ENCODE measurements at regions not wholly inside any gene's neighbourhood (a gene's known extent, or its start where the extent isn't known, plus 50 kb on each side); places are given as distances from the start of the nearest gene placed in this dataset.

DNA sequence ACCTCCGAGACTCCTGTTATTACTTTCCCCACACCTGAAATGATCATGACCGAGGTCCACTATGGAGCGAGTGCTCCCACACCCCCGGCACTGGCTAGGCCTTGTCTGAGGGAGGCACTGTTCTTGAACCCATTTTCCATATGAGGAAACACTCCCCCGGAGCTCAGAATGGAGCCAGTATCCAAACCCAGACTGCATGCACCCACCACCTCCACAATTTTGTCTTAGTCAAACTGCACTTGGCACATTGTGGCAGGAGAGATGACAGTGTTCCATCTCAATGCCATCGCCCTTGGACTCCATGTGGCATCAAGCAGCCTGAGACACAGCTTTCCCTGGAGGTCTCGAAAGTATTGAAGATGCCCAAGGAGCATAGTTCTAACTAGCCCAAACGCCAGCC, 154.1 kb downstream of the NUP210 start:
- DNase-seq, result no peak

DNA sequence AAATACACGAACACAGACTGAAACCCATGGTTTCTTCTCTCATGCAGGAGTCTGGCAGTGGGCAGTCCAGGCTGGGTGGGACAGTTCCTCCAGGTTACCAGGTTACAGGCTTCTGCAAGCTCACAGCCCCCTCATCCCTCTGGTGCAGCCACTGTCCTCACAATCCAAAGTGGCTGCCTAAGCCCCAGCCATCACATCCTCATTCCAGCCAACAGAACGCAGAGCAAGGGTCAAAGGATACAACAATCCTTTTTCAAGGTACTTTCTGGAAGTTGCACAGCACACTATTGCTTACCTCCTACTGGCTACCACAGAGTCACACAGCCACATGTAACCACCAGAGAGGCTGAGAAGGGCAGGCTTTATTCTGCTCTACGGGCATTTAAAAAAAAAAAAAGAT, 154.6 kb downstream of the NUP210 start:
- DNase-seq, result no peak

DNA sequence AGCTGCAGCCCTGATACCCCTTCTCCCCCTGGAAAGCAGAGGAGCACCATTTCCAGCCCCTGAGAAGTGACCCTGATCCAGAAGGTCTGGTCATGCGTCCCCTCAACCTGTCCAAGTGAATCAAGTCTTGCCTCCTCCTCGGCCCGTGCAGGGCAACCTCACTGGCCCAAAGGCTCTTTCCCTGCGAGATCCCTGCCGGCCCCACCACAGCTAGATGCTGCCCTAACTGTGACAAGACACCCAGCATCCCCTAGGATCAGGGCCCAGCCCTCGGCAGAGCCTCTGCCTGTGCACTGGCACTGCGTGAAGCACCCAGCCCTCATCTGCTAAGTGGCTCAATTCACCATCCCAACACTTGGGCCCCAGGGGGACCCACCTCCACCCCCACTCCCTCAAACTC, 155.1 kb downstream of the NUP210 start:
- DNase-seq, result no peak

DNA sequence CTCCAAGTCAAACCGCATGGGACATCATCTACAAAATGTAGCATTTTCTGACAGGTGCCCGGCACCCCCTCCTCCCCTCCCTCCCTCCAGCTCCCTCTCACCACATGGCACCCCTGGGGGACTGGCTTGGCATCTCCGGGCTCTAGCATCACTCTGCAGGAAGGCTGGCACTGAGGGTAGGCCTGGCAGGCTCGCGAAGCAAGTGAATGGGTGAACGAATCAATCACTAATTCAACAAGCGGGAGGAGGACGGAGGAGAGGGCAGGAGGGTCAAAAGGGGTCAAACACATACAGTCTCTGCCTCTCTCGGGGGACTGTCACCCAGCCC, 155.7 kb downstream of the NUP210 start:
- no peak for DNase-seq

DNA sequence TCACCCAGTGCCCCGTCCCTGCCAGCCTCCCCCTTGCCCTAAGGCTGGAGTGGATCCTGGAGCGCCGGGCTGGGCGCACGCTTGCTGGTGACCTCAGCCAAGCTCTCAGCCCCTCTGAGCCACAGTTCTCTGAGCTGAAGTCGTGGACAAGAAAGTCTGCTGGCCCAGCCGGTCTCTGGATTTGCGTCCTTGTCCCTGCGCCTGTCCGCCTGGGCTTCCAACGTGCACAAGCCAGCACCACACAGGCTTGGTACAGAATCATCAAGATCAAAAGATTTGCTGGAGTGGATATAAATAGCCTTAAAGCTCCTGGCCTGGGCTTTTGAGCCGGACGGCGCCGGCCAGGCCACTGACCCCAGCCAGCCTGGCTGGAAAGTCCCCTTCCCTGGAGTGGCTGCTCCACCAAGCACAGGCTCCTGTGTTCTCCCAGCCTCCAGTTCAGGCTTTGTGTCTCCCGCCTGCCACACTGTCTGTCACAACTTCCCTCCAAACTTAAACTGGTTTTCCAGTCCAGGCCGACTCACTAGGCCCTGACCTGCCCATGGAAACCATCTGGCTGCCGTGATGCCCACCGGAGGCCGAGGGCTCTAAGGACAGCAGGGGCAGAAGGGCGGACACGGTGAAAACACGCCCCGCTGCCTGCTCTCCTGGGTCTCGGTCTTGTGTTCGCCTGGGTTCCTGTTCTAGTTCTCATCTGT, 156.2 kb downstream of the NUP210 start:
- DNase-seq, result no peak

DNA sequence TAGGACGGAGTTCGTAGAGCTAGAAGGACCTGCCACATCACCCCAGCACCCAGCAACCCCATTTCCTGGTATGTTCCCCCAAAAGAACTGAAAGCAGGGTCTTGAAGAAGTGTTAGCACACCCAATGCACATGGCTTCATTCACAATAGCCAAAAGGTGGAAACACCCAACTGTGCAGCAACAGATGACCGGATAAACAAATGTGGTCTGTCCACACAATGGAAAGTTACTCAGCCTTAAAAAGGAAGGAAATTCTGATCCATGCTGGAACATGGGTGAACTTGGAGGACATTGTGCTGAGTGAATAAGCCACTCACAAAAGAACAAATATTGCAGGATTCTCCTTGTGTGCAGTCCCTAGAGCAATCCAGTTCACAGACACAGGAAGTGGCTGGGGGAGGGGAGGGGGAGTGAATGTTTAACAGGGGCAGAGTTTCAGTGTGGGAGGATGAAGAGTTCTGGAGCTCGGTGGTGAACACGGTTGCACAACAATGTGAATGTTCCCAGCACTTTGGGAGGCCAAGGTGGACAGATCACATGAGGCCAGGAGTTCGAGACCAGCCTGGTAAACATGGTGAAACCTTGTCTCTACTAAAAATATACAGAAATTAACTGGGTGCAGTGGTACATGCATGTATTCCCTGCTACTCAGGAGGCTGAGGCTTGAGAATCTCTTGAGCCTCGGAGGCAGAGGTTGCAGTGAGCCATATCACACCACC, 157.5 kb downstream of the NUP210 start:
- no peak for DNase-seq

DNA sequence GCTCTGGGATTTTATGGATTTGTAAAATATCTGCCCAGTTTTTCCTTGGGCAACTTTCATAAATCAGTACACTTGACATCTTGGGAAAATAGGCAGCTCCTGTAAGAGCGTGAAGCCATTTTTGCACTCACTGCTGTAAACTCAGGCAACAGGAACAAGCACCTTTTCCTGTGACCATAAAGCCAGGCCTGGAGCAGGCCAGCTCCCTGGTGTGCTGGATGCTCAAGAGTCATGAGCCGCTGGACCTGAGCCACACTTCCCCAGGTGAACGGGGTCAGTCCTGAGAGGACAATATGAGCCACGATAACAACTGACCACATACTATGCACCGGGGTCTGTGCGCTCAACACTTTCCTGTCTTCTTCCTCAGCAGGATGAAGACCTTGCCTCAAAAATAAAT, 158.2 kb downstream of the NUP210 start:
- DNase-seq, result no peak

DNA sequence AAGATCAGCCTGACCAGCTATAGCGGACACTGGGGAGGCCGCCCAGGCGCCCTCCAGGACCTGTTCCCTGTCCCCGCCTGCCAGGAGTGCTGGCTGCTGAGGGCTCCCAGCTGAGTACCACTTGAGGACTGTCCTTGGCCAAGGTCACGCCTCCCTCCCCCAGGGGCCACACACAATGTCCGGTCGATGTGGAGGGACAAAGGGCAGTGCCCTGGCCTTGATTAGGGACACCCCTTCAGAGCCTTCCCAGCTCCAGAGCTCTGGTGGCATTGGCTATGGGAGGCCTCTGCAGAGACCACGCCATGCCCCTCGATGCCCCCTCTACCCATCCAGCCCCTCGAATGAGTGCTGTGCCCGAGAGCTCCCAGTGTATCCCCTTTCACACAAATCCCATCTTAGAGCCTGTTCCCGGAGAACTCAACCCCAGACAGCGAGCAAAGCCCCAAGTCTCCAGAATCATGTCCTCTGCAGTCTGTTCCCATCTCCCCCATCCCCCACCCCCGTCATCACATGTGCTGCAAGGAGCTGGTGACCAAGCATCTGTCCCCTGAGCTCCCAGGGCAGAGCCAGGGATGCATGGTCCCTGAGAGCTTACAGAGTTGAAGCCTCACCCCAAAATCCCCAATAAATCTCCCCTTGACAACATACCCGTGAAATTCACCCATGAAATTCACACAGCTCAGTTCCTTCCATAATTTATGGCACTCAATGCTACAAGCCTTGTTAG, 158.9 kb downstream of the NUP210 start:
- DNase-seq, result no peak

DNA sequence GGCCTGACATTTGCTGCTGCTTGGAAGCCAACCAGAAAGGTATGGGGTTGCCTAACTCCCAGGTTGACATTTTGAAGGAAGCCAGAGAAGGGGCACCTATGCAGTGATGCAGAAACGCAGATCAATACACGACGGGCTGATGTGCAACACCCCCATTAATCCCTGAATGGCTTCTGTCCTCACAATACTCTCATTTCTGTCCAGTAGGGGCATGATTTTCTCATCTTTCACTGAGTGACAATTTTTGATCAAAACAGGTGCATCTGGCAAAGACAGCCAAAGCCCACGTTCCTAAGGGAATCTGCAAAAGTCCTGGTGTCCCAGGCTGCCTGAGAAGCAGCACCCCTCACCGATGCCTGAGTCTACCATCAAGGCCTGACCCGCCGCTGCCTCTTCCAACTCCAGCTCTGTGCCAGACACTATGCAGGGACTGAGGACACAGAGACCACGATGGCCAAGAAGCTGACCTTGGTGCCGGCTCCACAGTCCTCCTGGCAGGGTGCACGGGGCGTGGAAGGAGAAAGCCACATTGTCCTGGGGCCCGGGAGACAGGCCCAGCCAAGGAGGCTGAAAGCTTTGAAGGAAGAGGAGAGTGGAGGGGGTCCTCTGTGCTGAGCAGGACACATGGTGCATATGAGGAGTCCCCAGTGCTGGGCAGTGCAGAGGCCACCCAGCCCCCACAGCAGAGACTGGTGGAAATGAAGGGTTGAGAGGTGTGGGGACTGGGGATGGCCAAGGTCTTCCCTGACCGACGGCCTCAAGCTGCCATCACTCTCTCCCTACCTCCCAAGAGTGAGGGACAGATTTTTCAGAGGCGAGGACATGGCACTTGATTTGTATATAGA, 159.6 kb downstream of the NUP210 start:
- no peak for DNase-seq

DNA sequence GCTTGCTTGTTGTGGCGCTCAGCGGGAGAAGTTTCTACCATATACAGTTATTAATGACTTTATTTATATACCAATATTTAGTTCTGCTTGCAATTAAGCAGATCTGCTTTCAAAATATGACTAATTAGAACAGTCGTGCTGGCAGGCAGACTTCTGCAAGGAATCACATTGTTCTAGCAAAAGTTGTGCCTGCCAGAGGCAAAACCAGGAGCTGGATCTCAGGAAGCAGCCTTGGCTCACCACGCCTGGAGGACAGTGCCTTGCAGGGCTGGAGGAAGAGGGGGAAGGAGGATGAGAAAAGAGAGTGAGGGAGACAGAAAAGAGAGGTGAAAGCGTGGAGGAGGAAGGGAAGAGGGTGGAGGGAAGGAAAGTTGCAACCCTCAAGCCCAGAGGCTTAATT, 160.3 kb downstream of the NUP210 start:
- no peak for DNase-seq

DNA sequence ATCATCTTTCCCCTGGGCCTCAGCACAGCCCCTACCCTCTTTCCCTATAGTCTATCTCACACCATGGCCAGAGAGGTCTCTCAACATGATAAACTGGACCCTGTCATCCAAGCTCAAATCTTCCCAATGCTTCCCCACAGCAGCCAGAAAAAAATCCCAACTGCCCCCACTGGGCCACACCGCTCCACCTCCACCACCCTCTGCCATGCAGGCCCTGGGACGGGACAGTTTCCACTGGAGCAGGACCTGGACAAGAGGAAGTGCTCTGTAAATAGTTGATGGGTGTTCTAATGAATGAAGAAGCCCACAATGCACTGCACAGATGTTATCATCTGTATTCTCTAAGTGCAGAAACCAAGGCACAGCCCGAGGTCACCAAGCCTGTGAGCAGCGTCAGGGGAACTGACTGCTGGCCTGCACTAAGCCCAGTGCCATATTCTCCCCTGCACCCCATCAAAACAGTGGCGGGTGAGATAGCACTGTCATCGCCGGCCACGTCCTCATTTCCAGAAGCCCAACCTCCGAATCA, 161.1 kb downstream of the NUP210 start:
- no peak for DNase-seq

DNA sequence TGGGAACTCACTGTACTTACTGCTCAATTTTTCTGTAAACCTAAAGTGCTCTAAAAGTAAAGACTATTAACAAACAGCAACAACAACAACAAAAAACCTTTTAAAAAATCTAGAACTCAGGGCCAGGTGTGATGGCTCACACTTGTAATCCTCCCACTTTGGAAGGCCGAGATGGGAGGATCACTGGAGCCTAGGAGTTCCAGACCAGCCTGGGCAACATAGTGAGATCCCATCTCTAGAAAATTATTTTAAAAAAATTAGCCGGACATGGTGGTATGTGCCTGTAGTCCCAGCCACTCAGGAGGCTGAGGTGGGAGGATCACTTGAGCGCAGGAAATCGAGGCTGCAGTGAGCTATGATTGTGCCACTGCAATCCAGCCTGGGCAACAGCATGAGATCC, 161.8 kb downstream of the NUP210 start:
- no peak for DNase-seq

DNA sequence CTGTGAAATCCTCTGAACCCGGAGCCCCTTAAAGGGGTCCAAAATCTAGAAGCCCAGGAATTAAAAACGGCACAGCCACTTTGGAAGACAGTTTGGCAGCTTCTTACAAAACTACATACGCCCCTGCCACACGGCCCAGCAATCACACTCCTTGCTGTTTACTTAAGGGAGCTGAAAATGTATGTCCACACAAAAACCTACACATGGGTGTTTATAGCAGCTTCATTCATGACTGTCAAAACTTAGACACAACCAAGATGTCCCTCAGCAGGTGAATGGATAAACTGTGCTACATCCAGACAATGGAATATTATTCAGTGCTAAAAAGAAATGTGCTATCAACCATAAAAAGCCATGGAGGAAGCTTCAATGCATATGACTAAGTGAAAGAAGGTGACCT, 162.5 kb downstream of the NUP210 start:
- no peak for DNase-seq

DNA sequence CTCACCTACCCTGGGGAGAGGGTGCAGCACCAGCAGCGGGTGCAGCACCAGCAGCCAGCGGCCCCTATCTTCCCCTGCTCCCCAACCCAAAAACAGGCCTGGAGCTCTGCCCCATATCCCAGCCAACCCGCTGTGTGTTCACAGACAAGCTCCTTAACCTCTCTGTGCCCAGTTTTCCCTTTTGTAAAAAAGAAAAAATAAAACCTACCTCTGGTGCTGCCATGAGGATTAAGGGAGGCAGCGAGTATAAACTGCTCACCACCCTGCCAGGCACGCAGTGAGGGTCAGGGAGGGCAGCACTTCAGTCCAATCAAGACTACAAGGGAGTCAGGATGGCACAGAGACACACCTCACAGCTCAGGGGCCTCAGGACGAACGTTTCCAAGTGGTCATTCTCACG, 163.3 kb downstream of the NUP210 start:
- no peak for DNase-seq

DNA sequence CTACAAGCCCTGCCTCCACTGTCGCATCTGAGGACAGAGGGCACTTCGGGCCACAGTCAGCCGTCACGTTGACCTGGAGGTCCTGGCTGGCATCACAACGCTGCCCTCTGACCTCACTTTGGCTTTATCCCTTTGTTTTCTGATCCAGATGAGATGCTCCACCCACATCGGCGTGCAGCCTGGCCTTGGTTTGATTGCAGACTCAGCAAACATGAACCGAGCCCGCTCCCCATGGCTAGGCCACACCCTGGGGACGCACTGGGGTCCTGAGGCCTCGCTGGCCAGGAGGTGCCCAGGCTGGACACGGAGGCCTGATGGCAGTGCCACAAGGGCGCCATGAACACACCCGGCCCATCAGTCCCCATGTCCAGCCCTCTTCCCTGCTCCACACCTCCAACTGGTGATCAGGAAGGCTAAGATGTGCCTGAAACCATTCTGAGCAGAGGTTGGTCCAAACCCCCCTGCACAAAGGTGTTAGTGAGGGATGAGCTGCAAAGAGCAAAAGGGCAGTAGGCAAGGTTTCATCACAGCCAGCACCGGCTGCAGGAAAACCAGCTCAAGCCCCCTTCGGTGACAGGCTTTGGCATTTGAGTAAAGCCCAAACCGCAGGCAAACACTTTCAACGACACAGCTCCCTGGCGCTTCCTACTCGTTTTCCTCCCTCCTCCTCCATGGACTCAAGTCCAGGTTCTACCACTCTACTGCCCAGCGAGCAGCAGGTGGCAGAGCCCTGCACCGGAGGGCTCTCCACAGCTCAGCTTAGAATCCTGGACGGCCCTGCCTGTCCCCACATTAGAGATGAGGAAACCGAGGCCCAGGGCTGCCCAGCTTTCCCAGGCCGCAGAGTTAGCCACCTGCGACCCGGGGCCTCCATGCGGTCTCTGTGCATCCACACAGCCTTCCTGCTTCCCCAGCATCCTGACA, 165.8 kb downstream of the NUP210 start:
- no peak for DNase-seq

DNA sequence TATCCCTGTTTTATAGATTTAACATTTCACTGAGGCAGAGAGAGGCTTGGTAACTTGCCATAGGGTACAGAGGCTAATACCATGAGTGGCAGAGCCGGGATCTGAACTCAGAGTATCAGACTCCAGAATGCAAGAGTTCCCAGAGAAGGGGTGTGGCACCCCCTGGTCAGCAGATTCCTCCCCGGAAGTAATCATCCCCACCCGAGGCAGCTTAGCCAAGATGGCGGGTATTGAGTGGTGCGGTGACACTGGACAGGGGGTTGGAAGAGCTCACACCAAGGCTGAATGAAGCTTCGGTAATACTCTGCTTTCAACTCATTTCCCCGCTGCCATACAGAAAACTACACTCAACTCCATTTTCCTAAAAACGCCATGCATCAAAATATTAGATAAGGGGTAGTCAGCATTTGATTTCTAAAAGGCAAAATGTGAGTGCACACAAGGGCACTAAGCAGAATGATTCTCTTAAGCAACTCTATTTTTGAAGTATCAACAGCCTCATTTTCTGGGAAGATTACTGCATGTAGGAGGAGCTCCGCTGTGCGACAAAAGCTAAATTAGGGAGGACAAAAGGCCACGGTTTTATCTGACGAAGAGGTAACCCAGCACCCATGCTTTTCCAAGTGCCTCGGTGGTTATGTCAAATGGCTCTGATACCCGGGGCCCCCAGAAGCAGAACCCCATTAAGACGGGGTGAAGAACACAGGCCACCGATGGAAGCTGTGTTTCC, 166.7 kb downstream of the NUP210 start:
- no peak for DNase-seq

DNA sequence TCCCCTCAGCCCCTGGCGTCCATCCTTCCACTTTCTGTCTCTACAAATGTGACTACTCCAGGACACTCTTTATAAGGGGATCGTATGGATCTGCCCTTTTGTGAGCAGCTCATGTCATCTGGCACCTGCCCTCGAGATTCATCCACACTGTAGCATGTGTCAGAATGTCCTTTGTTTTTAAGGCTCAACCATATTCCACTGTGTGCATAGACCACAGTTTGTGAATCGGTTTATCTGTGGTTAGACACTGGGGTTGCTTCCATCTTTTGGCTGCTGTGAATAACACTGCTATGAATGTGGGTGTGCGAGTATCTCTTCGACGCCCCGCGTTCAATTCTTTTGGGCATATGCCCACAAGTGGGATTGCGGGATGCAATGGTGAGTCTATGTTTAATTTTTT, 167.9 kb downstream of the NUP210 start:
- DNase-seq, result no peak

DNA sequence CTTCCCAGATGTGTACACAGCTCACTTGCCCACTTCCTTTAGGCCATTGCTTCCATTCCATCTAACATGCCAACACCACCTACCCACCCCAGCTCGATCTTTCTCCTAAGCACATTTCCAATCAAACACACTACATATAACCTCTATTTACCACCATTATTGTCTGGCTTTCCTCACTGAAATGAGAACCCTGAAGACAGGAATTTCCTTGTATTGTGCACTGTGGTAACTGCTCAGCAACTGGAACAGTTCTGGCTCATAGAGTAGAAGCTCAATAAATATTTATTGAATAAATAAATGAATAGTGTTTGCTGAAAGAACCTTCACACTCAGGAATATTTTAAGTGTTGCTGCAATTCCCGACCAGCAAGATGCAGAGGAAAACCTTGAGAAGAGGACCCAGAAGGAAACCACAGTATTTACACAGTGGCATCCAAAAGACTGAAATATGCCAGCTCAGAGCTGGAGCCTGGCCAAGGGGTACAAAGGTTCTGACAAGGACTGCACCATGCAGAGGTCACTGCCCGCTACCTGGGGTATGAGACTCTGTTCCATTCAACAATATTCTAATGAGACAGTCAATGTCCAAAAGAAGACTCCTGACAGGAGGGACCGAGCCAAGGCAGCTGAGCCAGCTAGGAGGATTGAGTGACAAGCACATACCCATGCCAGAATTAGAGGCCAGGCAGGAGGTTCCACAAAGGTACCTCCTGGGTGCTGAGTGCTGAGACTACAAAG, 168.8 kb downstream of the NUP210 start:
- DNase-seq, result no peak

DNA sequence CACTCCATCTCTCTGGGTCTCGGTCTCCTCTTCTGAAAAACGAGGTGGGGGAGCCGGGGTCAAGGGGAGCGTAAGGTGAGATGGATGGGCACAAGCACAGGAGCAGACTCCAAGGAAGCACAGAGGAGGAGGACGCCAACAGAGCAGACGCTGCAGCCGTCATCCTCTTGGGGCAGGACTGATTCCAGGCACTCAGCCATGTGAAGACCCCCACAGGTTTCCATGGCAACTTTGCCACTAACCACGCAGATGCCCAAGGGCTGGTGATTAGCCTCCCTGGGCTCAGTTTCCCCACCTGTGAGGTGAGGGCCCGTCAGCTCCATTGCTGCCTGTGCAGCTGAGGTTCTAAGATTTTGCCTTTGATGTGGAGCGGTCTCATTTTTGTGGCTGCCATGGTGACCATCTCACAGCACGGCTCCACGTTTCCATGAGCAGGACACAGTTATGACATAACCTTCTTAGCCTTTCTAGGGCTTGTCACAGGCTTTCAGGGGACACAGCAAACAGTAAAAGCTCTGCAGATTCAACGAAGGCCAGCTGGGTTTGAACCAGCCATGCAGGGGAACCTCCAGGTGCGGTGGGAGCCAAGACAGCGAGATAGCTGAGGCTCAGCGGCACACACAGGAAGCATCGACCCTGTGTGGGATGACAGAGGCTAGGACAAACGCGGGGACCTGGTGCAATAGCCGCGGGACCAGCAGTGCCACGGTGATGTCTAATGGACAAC, 170.3 kb downstream of the NUP210 start:
- no peak for DNase-seq

DNA sequence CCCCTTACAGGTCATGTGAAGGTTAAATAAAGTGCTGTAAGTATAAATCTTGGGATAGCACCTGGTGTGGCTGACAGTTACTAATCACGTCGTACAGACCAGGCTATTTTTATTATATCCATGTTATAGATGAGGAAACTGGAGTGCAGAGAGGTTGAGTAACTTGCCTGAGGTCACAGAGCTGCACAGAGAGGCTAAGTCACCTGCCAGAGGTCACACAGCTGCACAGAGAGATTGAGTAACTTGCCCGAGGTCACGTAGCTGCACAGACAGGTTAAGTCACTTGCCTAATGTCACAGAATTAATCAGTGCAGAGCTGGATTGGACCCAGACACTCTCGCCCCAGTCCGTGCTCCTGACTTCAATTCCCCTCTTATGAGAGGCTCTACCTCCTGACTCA, 171.5 kb downstream of the NUP210 start:
- no peak for DNase-seq

All from NCI-H2227 treated with DMSO at 0.1 percent for 48 hours (cell line).